SIG-M5 treated with dmso at 0.1 percent for 504 hours (cell line): ENCODE measurements at regions not wholly inside any gene's neighbourhood (a gene's known extent, or its start where the extent isn't known, plus 50 kb on each side); places are given as distances from the start of the nearest gene placed in this dataset.

Source experiments
- DNase-seq: peaks from one replicate; lab custom pipeline; 2025; ENCODE audit not compliant: unreplicated experiment; lab: John Stamatoyannopoulos, UW

- DNase-seq, result no peak
Observed at GRCh38 chr6:132934496-132934895, 120.1 kb downstream of the RPS12 start.

GRCh38 chr6:132936646-132937045 lies 122.3 kb downstream of the RPS12 start:
- DNase-seq, result no peak

GRCh38 chr6:132937466-132937906 lies 123.1 kb downstream of the RPS12 start:
- no peak for DNase-seq

GRCh38 chr6:132948889-132949288 lies 134.5 kb downstream of the RPS12 start:
- no peak for DNase-seq

GRCh38 chr6:132950566-132950965 lies 136.2 kb downstream of the RPS12 start:
- DNase-seq, result no peak

GRCh38 chr6:132952031-132952867 lies 137.9 kb downstream of the RPS12 start:
- no peak for DNase-seq

GRCh38 chr6:132952986-132953385 lies 138.6 kb downstream of the RPS12 start:
- DNase-seq, result no peak

GRCh38 chr6:132954222-132954621 lies 139.9 kb downstream of the RPS12 start:
- DNase-seq, result no peak

- no peak for DNase-seq
Observed at GRCh38 chr6:132954936-132955335, 140.6 kb downstream of the RPS12 start.

- no peak for DNase-seq
Observed at GRCh38 chr6:132959639-132960326, 145.4 kb downstream of the RPS12 start.

- no peak for DNase-seq
Observed at GRCh38 chr6:132960720-132961119, 146.4 kb downstream of the RPS12 start.

- no peak for DNase-seq
Observed at GRCh38 chr6:132961122-132961521, 146.8 kb downstream of the RPS12 start.

GRCh38 chr6:132961610-132962009 lies 147.2 kb downstream of the RPS12 start:
- no peak for DNase-seq

- peak; percentile 44 for DNase-seq
Observed at GRCh38 chr6:132962936-132963868, 148.8 kb downstream of the RPS12 start.

GRCh38 chr6:132964101-132964867 lies 149.9 kb downstream of the RPS12 start:
- DNase-seq, result no peak

- no peak for DNase-seq
Observed at GRCh38 chr6:132964868-132965382, 150.6 kb downstream of the RPS12 start.

GRCh38 chr6:132967871-132968270 lies 153.5 kb downstream of the RPS12 start:
- no peak for DNase-seq

- DNase-seq, result no peak
Observed at GRCh38 chr6:132968419-132968950, 154.1 kb downstream of the RPS12 start.

- DNase-seq, result no peak
Observed at GRCh38 chr6:132969196-132969595, 154.8 kb downstream of the RPS12 start.

GRCh38 chr6:132971676-132972075 lies 157.3 kb downstream of the RPS12 start:
- DNase-seq, result no peak
